Ecto neural progenitor cell (in vitro differentiated cells): ENCODE measurements at regions not wholly inside any gene's neighbourhood (a gene's known extent, or its start where the extent isn't known, plus 50 kb on each side); places are given as distances from the start of the nearest gene placed in this dataset.

Experiments
- DNase-seq: peaks from one replicate; pipeline ENCODE4 v3.0.0-alpha.2; 2018; ENCODE audit warnings: low spot score

DNA sequence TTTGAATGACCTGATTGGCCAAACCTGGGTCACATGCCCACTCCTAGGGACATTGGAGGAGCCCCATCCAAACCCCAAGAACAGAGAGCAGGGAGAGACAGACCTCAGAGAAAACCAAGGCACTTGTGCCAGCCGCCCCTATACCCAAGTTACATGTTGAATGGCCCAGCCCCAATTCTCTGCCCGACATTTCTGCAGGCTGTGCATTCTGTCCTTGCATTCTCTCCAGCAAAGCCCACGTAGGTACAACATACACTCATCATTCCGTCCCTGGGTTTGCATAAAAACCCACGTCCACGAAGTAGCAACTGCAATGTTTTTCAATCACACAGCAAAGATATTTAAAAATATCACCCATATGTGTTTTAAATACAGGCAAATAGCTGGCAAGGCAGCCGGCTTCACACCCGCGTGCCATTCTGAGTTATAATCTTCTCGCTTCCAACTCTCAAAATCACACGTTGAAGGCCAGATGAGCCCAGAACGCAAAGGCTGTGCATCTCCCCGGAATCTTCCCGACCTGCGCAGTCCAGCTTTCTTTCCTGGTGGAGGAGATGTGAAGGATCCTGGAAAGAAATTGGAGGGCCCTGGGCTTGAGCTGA is 91.7 kb upstream of the MYL2 start:
- DNase-seq = no peak

DNA sequence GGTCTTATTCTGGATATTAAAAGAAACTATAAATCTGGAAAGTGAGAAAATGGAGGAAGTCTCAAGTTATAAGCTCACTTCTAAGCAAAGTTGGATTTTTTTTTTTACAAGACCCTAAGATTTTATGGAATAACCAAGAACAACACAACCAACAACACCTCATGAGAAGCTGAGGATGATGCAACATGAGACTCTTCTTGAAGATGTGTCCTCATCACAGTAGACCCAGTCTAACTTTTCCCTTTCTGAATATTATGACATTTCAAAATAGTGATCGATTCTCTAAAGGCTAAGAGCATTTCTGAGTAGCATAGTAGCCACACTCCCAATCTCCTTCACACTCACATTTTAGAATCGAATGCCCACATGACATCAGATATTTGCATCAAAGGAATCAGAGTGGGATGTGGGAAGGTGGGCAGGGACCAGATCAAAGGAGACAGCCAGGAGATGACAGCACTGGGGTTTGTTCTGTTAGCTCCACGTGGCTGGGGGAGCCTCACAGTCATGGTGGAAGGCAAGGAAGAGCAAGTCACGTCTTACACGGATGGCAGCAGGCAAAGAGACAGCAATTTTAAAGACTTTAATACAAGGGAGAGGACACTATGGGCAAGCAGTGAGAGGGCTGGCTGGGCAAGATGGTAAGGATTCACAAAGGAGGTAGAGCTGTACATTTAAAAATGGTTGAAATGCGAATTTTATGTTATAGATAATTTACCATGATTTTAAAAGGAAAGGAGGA is 90.7 kb upstream of the MYL2 start:
- no peak for DNase-seq

DNA sequence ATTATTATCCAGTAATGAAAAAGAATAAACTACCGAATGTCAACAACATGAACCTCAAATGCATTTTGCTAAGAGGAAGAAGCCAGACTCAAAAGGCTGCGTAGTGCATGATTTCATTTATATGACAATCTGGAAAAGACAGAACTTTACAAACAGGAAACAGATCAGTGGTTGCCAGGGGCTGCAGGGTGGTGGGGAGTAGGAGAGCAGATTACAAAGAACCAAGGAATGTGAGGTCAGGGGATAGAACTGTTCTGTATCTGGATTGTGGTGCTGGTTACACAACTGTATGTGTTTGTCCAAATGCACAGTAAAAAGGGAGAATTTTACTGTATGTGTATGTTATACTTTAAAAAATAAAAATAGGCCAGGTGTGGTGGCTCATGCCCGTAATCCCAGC is 89.7 kb upstream of the MYL2 start:
- no peak for DNase-seq

- no peak for DNase-seq
These were observed 86.2 kb upstream of the MYL2 start for GRCh38 chr12:111006621-111007020.

DNA sequence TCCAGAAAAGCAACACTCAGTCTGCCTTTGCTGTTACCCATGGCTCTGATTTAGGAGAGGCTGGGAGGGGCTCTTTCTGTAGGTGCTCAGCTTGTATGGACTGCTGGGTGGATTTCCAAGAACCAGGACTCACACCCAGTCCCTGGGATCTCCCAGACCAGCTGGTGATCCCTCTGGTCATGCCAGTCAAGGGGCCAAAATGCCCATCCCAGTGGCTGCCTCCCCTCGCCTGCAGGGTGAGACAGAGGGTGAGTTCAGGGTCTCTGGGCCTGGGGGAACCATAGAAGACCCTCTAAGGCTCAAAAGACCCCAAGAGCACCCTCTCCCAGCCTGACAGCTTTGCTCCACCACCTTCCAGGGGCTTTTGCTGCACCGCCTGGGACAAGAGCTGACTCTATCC is 78.6 kb upstream of the MYL2 start:
- DNase-seq = no peak

DNA sequence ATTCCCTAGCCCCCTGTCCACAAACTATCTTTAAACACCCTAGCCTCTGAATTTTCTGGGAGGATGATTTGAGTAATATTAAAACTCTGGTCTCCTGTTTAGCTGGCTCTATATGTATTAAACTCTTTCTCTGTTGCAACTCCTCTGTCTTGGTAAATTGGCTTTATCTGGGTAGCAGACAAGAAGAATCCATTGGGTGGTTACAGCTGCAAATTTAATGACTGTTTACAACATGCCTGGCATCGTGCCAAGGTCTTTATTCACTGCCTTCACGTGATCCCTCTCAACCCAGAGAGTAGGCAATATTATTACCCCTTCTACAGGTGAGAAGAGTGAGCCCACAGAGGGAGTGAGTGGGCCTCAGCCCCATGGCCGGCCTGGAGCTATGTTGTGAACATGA is 77.8 kb upstream of the MYL2 start:
- no peak for DNase-seq

DNA sequence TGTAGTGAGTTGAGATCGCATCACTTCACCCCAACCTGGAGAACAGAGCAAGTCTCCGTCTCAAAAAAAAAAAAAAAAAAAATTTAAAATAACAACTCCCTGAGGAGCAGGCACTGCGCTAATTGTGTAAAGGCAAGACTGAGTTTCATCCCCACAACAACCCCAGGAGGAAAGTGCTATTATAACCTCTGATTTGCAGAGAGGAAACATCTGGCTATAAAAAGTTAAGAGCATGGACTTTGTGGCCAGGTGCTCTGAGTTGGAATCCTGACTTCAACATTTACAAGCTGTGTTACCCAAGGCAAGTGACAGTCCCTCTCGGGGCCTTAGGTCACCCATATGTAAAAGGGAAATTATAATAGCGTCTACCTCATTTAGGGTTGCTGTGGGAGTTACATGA is 76.0 kb upstream of the MYL2 start:
- no peak for DNase-seq

- DNase-seq = no peak
These were observed 75.2 kb upstream of the MYL2 start for GRCh38 chr12:110995615-110996014.

DNA sequence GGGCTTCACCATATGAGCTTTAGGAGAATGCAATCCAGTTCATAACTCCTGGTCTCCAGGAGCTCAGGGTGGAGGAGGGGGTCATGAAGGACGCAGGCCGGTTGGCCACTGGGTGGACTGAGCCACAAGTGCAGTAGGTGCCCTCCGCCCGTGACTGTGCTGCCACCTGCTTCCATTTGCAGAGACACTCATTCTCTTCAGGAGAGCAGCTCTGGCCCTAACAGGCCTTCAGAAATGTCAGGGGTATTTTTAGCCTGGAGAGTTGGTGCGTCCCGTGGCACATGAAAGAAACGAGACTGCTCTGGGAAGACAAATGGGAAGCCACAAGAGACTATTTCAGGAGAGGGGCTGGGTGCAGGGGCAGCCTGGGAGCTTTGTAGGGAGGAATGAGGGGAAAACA is 74.6 kb upstream of the MYL2 start:
- DNase-seq = no peak

DNA sequence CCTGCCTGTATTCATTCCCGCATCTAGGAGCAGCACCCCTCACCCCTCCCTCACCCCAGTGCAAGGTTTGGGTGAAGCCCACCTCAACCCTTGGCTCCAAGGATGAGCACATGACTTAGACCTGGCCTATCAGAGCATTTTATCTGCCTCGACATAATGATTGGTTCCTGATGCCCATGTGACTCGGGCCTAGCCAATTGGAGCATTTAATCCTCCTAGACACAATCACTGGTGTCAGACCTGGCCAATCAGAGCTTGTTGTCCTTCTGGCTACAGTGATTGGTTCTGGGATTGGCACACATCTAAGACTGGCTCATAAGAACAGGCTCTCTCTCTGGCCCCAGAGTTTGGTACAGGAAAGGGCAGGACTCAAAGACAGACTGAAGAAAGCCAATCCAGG is 73.1 kb upstream of the MYL2 start:
- DNase-seq = no peak

- no peak for DNase-seq
These were observed 72.5 kb upstream of the MYL2 start for GRCh38 chr12:110992909-110993308.

- no peak for DNase-seq
These were observed 63.4 kb upstream of the MYL2 start for GRCh38 chr12:110983811-110984210.

DNA sequence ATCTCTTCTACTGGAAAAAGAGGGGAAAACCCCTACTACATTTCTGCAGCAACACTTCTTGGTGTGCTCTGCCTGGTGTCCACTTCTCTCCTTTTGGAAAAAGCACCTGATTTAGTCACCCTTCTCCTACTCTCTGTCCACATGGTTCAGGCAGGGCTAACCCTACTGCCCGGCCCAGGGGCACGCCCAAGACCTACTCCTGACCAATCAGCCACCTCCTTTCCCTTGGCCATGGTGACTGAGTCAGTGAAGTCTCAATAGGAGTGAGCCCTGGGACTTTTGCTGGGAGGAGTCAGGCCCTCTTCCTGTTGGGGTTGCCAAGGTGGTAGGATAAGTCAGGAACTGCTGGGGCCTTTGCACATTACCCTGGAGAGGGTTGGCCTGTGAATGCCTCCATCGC is 52.5 kb upstream of the MYL2 start:
- no peak for DNase-seq

DNA sequence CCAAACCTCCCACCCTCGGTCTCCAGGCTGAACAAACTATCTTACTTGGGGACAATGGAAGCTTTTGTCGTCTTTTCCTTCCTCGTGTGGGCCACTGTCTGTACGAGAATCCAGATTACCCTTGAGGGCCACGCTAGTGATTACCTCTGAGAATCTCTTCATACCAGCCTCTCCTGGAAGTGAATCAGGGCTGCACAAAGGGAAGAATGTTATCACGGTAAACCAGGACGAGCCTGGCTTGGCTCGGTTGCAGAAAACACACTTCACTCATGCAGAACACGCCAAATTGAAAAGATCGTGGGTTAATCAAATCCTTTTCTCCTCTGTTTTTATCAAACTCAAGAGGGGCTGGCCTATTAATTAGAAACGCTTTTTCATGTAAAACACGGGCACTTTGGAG is 51.6 kb upstream of the MYL2 start:
- DNase-seq = no peak

DNA sequence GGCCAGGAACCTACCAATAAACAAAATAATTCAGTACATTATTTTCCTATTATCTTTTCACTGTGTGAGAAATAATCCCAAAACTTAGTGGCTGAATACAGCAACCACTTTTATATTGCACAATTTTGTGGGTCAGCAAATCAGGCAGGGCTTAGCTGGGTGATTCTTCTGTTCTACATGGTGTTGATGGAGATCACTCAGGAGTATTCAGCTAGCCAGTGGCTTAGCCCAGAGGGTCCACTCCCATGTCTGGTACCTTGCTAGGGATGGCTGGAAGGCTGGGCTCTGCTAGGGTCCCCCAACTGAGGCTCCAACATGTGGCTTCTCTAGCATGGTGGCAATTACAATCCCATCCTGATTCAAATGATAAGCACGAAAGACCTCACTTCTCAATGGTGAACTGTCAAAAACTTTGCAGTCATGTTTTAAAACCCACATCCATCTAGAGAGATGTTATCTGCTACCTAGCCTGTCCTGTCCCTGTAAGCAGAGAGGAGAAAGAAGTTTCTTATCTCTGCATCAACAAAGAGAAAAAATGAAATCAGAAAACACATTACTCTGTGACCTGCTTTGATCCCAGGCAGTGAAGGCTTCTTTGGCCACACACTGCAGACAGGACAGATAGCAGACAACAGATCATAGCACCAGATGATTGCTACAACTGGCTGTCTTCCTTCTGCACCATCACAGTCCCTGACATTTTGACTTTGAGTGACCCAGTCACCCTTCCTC is 51.0 kb upstream of the MYL2 start:
- no peak for DNase-seq
